ENCODE measurements at regions not wholly inside any gene's neighbourhood (a gene's known extent, or its start where the extent isn't known, plus 50 kb on each side); places are given as distances from the start of the nearest gene placed in this dataset.

DNA sequence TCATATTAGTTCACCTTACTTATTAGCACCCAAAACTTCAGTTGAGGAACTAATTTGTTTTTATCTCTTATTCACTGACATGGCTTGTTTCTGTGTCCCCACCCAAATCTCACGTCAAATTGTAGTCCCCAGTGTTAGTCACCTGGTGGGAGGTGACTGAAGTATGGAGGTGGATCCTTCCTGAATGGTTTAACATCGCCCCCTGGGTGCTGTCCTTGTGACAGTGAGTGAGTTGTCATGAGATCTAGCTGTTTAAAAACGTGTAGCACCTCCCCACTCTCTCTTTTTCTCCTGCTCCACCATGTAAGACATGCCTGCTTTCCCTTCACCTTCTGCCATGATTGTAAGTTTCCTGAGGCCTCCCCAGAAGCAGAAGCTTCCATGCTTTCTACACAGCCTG, 75.0 kb upstream of the HECTD2 start:
- ATAC-seq: no peak
- TF ChIP-seq PPARA (CRISPR knock-in tag; IDR thresholded peaks at IDR 0.05; ENCODE audit: borderline replicate concordance): no peak
- no peak for TF ChIP-seq TOX (CRISPR knock-in tag; IDR thresholded peaks at IDR 0.05; ENCODE audit: borderline replicate concordance)
- TF ChIP-seq ZC3H10 (CRISPR knock-in tag; IDR thresholded peaks at IDR 0.05): no peak
- no peak for TF ChIP-seq ARNTL (CRISPR knock-in tag; IDR thresholded peaks at IDR 0.05; ENCODE audit: borderline replicate concordance, low read depth)
- TF ChIP-seq, protein P1, sequence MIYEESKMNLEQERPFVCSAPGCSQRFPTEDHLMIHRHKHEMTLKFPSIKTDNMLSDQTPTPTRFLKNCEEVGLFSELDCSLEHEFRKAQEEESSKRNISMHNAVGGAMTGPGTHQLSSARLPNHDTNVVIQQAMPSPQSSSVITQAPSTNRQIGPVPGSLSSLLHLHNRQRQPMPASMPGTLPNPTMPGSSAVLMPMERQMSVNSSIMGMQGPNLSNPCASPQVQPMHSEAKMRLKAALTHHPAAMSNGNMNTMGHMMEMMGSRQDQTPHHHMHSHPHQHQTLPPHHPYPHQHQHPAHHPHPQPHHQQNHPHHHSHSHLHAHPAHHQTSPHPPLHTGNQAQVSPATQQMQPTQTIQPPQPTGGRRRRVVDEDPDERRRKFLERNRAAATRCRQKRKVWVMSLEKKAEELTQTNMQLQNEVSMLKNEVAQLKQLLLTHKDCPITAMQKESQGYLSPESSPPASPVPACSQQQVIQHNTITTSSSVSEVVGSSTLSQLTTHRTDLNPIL (CRISPR knock-in tag; IDR thresholded peaks at IDR 0.05; ENCODE audit: low read depth): no peak
- TF ChIP-seq, protein P2, sequence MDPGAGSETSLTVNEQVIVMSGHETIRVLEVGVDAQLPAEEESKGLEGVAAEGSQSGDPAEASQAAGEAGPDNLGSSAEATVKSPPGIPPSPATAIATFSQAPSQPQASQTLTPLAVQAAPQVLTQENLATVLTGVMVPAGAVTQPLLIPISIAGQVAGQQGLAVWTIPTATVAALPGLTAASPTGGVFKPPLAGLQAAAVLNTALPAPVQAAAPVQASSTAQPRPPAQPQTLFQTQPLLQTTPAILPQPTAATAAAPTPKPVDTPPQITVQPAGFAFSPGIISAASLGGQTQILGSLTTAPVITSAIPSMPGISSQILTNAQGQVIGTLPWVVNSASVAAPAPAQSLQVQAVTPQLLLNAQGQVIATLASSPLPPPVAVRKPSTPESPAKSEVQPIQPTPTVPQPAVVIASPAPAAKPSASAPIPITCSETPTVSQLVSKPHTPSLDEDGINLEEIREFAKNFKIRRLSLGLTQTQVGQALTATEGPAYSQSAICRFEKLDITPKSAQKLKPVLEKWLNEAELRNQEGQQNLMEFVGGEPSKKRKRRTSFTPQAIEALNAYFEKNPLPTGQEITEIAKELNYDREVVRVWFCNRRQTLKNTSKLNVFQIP (CRISPR knock-in tag; IDR thresholded peaks at IDR 0.05; ENCODE audit: borderline replicate concordance, low read depth): no peak
- TF ChIP-seq ZFP3 (CRISPR knock-in tag; IDR thresholded peaks at IDR 0.05): no peak
- no peak for TF ChIP-seq SNAI2 (CRISPR knock-in tag; IDR thresholded peaks at IDR 0.05)
- no peak for TF ChIP-seq ZNF565 (CRISPR knock-in tag; conservative IDR thresholded peaks at IDR 0.05; ENCODE audit: low read depth)
- no peak for TF ChIP-seq ZNF70 (CRISPR knock-in tag; IDR thresholded peaks at IDR 0.05)
- no peak for TF ChIP-seq ZNF8 (CRISPR knock-in tag; IDR thresholded peaks at IDR 0.05)
- no peak for TF ChIP-seq TCF4 (CRISPR knock-in tag; IDR thresholded peaks at IDR 0.05; ENCODE audit: borderline replicate concordance)
- TF ChIP-seq, protein P3, sequence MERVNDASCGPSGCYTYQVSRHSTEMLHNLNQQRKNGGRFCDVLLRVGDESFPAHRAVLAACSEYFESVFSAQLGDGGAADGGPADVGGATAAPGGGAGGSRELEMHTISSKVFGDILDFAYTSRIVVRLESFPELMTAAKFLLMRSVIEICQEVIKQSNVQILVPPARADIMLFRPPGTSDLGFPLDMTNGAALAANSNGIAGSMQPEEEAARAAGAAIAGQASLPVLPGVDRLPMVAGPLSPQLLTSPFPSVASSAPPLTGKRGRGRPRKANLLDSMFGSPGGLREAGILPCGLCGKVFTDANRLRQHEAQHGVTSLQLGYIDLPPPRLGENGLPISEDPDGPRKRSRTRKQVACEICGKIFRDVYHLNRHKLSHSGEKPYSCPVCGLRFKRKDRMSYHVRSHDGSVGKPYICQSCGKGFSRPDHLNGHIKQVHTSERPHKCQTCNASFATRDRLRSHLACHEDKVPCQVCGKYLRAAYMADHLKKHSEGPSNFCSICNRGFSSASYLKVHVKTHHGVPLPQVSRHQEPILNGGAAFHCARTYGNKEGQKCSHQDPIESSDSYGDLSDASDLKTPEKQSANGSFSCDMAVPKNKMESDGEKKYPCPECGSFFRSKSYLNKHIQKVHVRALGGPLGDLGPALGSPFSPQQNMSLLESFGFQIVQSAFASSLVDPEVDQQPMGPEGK (CRISPR knock-in tag; IDR thresholded peaks at IDR 0.05; ENCODE audit: borderline replicate concordance): no peak
- TF ChIP-seq, protein P4, sequence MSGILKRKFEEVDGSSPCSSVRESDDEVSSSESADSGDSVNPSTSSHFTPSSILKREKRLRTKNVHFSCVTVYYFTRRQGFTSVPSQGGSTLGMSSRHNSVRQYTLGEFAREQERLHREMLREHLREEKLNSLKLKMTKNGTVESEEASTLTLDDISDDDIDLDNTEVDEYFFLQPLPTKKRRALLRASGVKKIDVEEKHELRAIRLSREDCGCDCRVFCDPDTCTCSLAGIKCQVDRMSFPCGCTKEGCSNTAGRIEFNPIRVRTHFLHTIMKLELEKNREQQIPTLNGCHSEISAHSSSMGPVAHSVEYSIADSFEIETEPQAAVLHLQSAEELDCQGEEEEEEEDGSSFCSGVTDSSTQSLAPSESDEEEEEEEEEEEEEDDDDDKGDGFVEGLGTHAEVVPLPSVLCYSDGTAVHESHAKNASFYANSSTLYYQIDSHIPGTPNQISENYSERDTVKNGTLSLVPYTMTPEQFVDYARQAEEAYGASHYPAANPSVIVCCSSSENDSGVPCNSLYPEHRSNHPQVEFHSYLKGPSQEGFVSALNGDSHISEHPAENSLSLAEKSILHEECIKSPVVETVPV (CRISPR knock-in tag; IDR thresholded peaks at IDR 0.05): no peak
- TF ChIP-seq, protein P5, sequence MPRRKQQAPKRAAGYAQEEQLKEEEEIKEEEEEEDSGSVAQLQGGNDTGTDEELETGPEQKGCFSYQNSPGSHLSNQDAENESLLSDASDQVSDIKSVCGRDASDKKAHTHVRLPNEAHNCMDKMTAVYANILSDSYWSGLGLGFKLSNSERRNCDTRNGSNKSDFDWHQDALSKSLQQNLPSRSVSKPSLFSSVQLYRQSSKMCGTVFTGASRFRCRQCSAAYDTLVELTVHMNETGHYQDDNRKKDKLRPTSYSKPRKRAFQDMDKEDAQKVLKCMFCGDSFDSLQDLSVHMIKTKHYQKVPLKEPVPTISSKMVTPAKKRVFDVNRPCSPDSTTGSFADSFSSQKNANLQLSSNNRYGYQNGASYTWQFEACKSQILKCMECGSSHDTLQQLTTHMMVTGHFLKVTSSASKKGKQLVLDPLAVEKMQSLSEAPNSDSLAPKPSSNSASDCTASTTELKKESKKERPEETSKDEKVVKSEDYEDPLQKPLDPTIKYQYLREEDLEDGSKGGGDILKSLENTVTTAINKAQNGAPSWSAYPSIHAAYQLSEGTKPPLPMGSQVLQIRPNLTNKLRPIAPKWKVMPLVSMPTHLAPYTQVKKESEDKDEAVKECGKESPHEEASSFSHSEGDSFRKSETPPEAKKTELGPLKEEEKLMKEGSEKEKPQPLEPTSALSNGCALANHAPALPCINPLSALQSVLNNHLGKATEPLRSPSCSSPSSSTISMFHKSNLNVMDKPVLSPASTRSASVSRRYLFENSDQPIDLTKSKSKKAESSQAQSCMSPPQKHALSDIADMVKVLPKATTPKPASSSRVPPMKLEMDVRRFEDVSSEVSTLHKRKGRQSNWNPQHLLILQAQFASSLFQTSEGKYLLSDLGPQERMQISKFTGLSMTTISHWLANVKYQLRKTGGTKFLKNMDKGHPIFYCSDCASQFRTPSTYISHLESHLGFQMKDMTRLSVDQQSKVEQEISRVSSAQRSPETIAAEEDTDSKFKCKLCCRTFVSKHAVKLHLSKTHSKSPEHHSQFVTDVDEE (CRISPR knock-in tag; IDR thresholded peaks at IDR 0.05): no peak
- no peak for TF ChIP-seq OSR1 (CRISPR knock-in tag; IDR thresholded peaks at IDR 0.05)
- no peak for TF ChIP-seq ESRRG (CRISPR knock-in tag; IDR thresholded peaks at IDR 0.05)
- TF ChIP-seq ZFP30 (CRISPR knock-in tag; IDR thresholded peaks at IDR 0.05): no peak

DNA sequence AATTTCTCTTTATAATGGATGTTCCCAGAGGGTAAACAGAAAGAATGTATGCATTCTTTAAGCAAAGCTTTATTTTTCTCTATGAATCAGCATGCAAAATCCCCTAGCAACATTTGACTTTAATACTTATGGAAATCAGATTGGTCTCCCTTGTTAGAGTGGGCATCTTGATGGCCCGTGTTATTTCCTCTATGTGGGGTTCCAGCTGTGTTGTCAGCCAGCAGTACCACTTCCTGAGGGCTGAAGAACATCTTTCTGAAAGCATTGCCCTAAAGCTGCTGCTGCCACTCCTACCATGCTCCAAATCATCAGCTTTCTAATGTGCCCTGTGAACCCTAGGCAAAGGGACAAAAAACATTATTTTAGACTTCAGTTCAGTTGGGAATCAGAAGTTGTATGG, 70.4 kb upstream of the HECTD2 start:
- ATAC-seq: no peak
- no peak for TF ChIP-seq ISL1 (CRISPR knock-in tag; IDR thresholded peaks at IDR 0.05)
- TF ChIP-seq, protein P1 (CRISPR knock-in tag; IDR thresholded peaks at IDR 0.05; ENCODE audit: low read depth): no peak
- TF ChIP-seq PPARA (CRISPR knock-in tag; IDR thresholded peaks at IDR 0.05; ENCODE audit: borderline replicate concordance): no peak
- no peak for TF ChIP-seq ZNF8 (CRISPR knock-in tag; IDR thresholded peaks at IDR 0.05)
